H9 (cell line): ENCODE measurements at regions not wholly inside any gene's neighbourhood (a gene's known extent, or its start where the extent isn't known, plus 50 kb on each side); places are given as distances from the start of the nearest gene placed in this dataset.

Experiments
- DNase-seq: peaks from one replicate; pipeline ENCODE4 v3.0.0-alpha.2; 2017
- H2AFZ ChIP-seq: one replicate; pipeline ENCODE4 v1.6.1; 2013; ENCODE audit warnings: mild to moderate bottlenecking, low read length, control low read depth, moderate library complexity
- H2AK5ac ChIP-seq: 2 replicates; pipeline ENCODE4 v1.6.1; 2013; ENCODE audit warnings: low read length, control low read depth, mixed read lengths; ENCODE audit not compliant: insufficient read length
- H2BK120ac ChIP-seq: one replicate; pipeline ENCODE4 v1.6.1; 2013; ENCODE audit warnings: low read depth, mild to moderate bottlenecking, low read length, control low read depth, inconsistent platforms; ENCODE audit not compliant: poor library complexity, severe bottlenecking
- H2BK12ac ChIP-seq: 2 replicates; pipeline ENCODE4 v1.6.1; 2013; ENCODE audit warnings: low read length, control low read depth, mixed read lengths, low read depth; ENCODE audit not compliant: insufficient read length
- H2BK15ac ChIP-seq: 2 replicates; pipeline ENCODE4 v1.6.1; 2013; ENCODE audit warnings: low read depth, low read length, control low read depth
- H2BK20ac ChIP-seq: one replicate; pipeline ENCODE4 v1.6.1; 2013; ENCODE audit warnings: low read depth, mild to moderate bottlenecking, low read length, control low read depth, inconsistent platforms; ENCODE audit not compliant: poor library complexity, severe bottlenecking
- H2BK5ac ChIP-seq: 2 replicates; pipeline ENCODE4 v1.6.1; 2013; ENCODE audit warnings: low read length, control low read depth, mixed read lengths; ENCODE audit not compliant: insufficient read length
- H3K14ac ChIP-seq: 2 replicates; pipeline ENCODE4 v1.6.1; 2013; ENCODE audit warnings: low read length, control low read depth; ENCODE audit not compliant: insufficient read depth
- H3K18ac ChIP-seq: 2 replicates; pipeline ENCODE4 v1.6.1; 2013; ENCODE audit warnings: low read depth, mild to moderate bottlenecking, mixed read lengths, low read length, control low read depth; ENCODE audit not compliant: insufficient read length
- H3K23ac ChIP-seq: 2 replicates; pipeline ENCODE4 v1.6.1; 2013; ENCODE audit warnings: low read length, control low read depth, mixed read lengths, low read depth; ENCODE audit not compliant: insufficient read length
- H3K23me2 ChIP-seq: 2 replicates; pipeline ENCODE4 v1.6.1; 2013; ENCODE audit warnings: low read depth, mild to moderate bottlenecking, mixed read lengths, low read length, control low read depth; ENCODE audit not compliant: insufficient read length, poor library complexity, severe bottlenecking
- H3K27ac ChIP-seq: 2 replicates; pipeline ENCODE4 v1.5.1; 2013; ENCODE audit warnings: low read length, control low read depth, mixed read lengths, low read depth; ENCODE audit not compliant: insufficient read length
- H3K27me3 ChIP-seq: 2 replicates; pipeline ENCODE4 v1.6.1; 2013; ENCODE audit warnings: low read length, control low read depth, inconsistent platforms; ENCODE audit not compliant: insufficient read depth
- H3K4ac ChIP-seq: 2 replicates; pipeline ENCODE4 v1.6.1; 2013; ENCODE audit warnings: low read depth, mild to moderate bottlenecking, control low read depth, inconsistent platforms, low read length, moderate library complexity
- H3K4me1 ChIP-seq: 2 replicates; pipeline ENCODE4 v1.6.1; 2013; ENCODE audit warnings: low read length, control low read depth, inconsistent platforms; ENCODE audit not compliant: insufficient read depth
- H3K4me2 ChIP-seq: 2 replicates; pipeline ENCODE4 v1.6.1; 2013; ENCODE audit warnings: low read length, control low read depth, mixed read lengths; ENCODE audit not compliant: insufficient read length, insufficient read depth
- H3K56ac ChIP-seq: 2 replicates; pipeline ENCODE4 v1.6.1; 2013; ENCODE audit warnings: low read depth, mild to moderate bottlenecking, mixed read lengths, low read length, control low read depth; ENCODE audit not compliant: insufficient read length
- H3K79me1 ChIP-seq: 2 replicates; pipeline ENCODE4 v1.6.1; 2013; ENCODE audit warnings: low read depth, mild to moderate bottlenecking, moderate library complexity, low read length, control low read depth, inconsistent platforms; ENCODE audit not compliant: insufficient read depth, poor library complexity, severe bottlenecking
- H3K79me2 ChIP-seq: 2 replicates; pipeline ENCODE4 v1.6.1; 2013; ENCODE audit warnings: low read length, control low read depth, inconsistent platforms; ENCODE audit not compliant: insufficient read depth
- H3K9ac ChIP-seq: 2 replicates; pipeline ENCODE4 v1.6.1; 2013; ENCODE audit warnings: low read length, control low read depth, mixed read lengths; ENCODE audit not compliant: insufficient read length; ENCODE audit errors: extremely low read depth
- H3K9me3 ChIP-seq: one replicate; pipeline ENCODE4 v1.6.1; 2013; ENCODE audit warnings: low read depth, low read length, inconsistent platforms; ENCODE audit not compliant: control insufficient read depth
- H3T11ph ChIP-seq: one replicate; pipeline ENCODE4 v1.6.1; 2013; ENCODE audit warnings: mild to moderate bottlenecking, low read length, control low read depth, inconsistent platforms
- H4K20me1 ChIP-seq: one replicate; pipeline ENCODE4 v1.6.1; 2013; ENCODE audit not compliant: control insufficient read depth, insufficient read length, insufficient read depth
- H4K5ac ChIP-seq: 2 replicates; pipeline ENCODE4 v1.6.1; 2013; ENCODE audit warnings: low read depth, mild to moderate bottlenecking, mixed read lengths, low read length, control low read depth; ENCODE audit not compliant: insufficient read length
- H4K8ac ChIP-seq: replicated peaks from 2 replicates; pipeline ENCODE4 v1.6.1; 2013; ENCODE audit warnings: low read length, control low read depth, mixed read lengths, low read depth; ENCODE audit not compliant: insufficient read length
- H4K91ac ChIP-seq: 2 replicates; pipeline ENCODE4 v1.6.1; 2013; ENCODE audit warnings: low read depth, mild to moderate bottlenecking, moderate library complexity, mixed read lengths, low read length, control low read depth; ENCODE audit not compliant: insufficient read length
- H3K27ac Mint-ChIP-seq, 3 experiments: 2 replicates in 2 of 3; 3 replicates in 1 of 3; pipeline ENCODE4 v1.8.0; 2020 to 2021; ENCODE audit warnings: mixed read lengths in 3 of 3, mild to moderate bottlenecking in 1 of 3, moderate library complexity in 1 of 3
- H3K27me3 Mint-ChIP-seq: 2 replicates; pipeline ENCODE4 v1.8.0; 2021; ENCODE audit warnings: low read depth, mild to moderate bottlenecking, moderate library complexity, mixed read lengths
- H3K36me3 Mint-ChIP-seq, 3 experiments: 2 replicates in 2 of 3; 3 replicates in 1 of 3; pipeline ENCODE4 v1.8.0; 2020 to 2021; ENCODE audit warnings: low read depth in 3 of 3, mixed read lengths in 3 of 3; ENCODE audit not compliant: insufficient read depth in 1 of 3
- H3K4me1 Mint-ChIP-seq, 2 experiments: 2 replicates each; pipeline ENCODE4 v1.8.0; 2020; ENCODE audit warnings: mixed read lengths in 2 of 2
- H3K4me3 Mint-ChIP-seq, 2 experiments: 2 replicates in 1 of 2; 3 replicates in 1 of 2; pipeline ENCODE4 v1.8.0; 2020 to 2021; ENCODE audit warnings: mild to moderate bottlenecking in 2 of 2, mixed read lengths in 2 of 2, moderate library complexity in 1 of 2
- H3K9me3 Mint-ChIP-seq, 2 experiments: 2 replicates in 1 of 2; 3 replicates in 1 of 2; pipeline ENCODE4 v1.8.0; 2020; ENCODE audit warnings: mild to moderate bottlenecking in 2 of 2, mixed read lengths in 2 of 2, moderate library complexity in 1 of 2
- CTCF ChIP-seq: fragments of 200-600 bp; sonication (generic); conservative IDR thresholded peaks from 3 replicates; pipeline ENCODE4 v1.8.0; 2021; ENCODE audit warnings: antibody characterized with exemption, mild to moderate bottlenecking
- WGBS: extraction: QIAGEN DNeasy Blood & Tissue Kit; methylation state at CpG from one replicate; pipeline ENCODE4 v1.1.7; 2013; ENCODE audit warnings: missing lambda C conversion rate, low lambda C conversion rate, mixed read lengths; ENCODE audit not compliant: insufficient read length; ENCODE audit errors: extremely low coverage; 5-methylcytosine and 5-hydroxymethylcytosine counted together

- no peak overlapping the region for H2BK5ac ChIP-seq
- TF ChIP-seq CTCF = no peak
- H4K5ac ChIP-seq = no peak overlapping the region
- no peak overlapping the region for H3K4me2 ChIP-seq
- H3K36me3 Mint-ChIP-seq = no peaks in the 10 kb centered on the region
- no peaks in the 10 kb centered on the region for H3K4me1 Mint-ChIP-seq
- no peak overlapping the region for H3K4me3 Mint-ChIP-seq
- no peak overlapping the region for H3K27ac Mint-ChIP-seq
- H3K56ac ChIP-seq = no peak overlapping the region
- H4K8ac ChIP-seq = no peak overlapping the region
- H3K9me3 Mint-ChIP-seq = no peaks in the 10 kb centered on the region
- no peak overlapping the region for H2AFZ ChIP-seq
- no peaks in the 10 kb centered on the region for H4K20me1 ChIP-seq
- H3K4ac ChIP-seq = no peak overlapping the region
- H2BK120ac ChIP-seq = no peak overlapping the region
- no peak overlapping the region for H3K14ac ChIP-seq
- WGBS = no CpG with 5 or more reads among the region's 3 CpGs
- H3K79me1 ChIP-seq = no peaks in the 10 kb centered on the region
- no peak overlapping the region for H3K23ac ChIP-seq
- H3K9me3 ChIP-seq = no peaks in the 10 kb centered on the region
- H4K91ac ChIP-seq = no peak overlapping the region
- no peaks in the 10 kb centered on the region for H3K79me2 ChIP-seq
- H3K23me2 ChIP-seq = no peaks in the 10 kb centered on the region
- H3K18ac ChIP-seq = no peak overlapping the region
- DNase-seq = no peak
- H2BK20ac ChIP-seq = no peak overlapping the region
- no peak overlapping the region for H2BK15ac ChIP-seq
- no peak overlapping the region for H2BK12ac ChIP-seq
- H3K4me1 ChIP-seq = no peaks in the 10 kb centered on the region
- H3K27me3 Mint-ChIP-seq = no peaks in the 10 kb centered on the region
- H3K9ac ChIP-seq = no peak overlapping the region
- H3K27ac ChIP-seq = no peak overlapping the region
- H2AK5ac ChIP-seq = no peak overlapping the region
- H3T11ph ChIP-seq = no peak overlapping the region
- H3K27me3 ChIP-seq = no peaks in the 10 kb centered on the region
Observed at GRCh38 chr3:68089572-68090011, 435.2 kb upstream of the SUCLG2 start.
